DMS114 treated with DMSO at 0.1 percent for 48 hours (cell line): ENCODE measurements at regions not wholly inside any gene's neighbourhood (a gene's known extent, or its start where the extent isn't known, plus 50 kb on each side); places are given as distances from the start of the nearest gene placed in this dataset.

Experiments used
- DNase-seq: peaks from one replicate; lab custom pipeline; 2025; ENCODE audit not compliant: unreplicated experiment; lab: John Stamatoyannopoulos, UW

DNA sequence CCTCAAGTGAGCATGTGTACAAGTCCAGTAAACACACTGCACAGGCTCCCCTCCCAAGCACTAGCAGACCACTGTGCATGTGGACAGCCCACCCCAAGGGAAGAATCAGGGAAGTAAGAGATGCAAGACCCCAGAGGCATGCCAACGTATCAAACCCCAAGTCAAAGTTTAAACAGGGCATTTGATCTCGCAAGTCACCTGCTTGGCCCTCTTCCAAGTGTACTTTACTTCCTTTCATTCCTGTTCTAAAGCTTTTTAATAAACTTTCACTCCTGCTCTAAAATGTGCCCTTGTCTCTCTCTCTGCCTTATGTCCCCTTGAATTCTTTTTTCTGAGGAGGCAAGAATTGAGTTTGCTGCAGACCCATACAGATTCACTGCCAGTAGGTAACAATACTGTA is 201.2 kb upstream of the PARD3B start:
- no peak for DNase-seq

DNA sequence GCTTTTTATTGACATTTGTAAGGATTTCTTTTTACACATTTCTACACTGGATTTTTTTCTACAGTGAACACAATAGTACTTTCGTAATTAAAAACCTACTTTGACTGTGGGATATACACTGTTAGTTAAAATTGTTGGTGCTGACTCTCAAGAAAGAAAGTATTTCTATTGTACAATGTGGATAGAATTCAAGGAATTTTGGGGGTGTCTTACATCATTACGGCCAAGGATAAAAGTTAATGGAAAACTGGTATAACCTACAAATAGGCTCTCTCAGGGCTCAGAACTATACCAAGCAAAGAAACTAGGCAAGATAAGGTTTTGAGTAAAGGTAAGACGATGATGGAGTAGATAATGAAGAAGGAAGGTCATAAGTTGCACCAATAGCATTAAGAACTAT is 198.4 kb upstream of the PARD3B start:
- no peak for DNase-seq

DNA sequence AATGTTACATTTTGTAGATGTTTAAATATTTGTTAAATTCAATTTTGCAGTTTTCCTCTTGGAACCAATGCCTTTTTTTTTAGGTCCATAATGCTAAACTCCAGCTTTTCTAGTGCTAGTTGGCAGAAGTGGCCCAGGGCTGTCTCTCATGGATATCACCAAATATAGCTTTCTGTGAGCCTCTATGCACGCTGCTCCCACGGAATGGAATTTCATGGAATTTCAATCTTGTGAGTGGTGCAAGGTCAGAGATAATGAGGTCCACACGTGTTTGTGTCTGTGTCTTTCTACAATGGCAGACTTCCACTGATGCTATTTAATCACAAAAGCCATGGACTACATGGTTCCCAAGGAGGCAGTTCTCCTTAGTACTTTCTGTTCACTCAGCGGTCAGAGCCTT is 191.5 kb upstream of the PARD3B start:
- DNase-seq: no peak

DNA sequence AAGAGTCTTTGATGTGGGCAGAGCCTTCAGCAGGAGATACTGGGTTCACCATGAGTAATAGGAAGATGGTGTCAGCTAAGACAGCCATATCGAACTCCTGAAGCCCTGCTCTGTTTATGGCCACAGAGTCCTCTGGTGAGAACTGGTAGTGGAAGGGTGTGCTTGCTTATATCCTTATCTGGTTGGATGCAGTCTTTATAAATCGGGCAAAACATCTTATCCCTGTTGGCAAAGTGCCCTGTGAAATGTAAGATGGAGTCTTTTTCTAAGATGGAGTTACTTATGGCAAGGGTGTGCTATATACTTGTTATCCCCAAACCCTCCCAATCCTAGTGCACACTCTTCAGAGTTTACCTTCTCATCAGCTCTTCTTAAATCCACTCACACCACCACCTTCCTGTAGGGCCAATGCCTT is 190.8 kb upstream of the PARD3B start:
- DNase-seq: no peak

DNA sequence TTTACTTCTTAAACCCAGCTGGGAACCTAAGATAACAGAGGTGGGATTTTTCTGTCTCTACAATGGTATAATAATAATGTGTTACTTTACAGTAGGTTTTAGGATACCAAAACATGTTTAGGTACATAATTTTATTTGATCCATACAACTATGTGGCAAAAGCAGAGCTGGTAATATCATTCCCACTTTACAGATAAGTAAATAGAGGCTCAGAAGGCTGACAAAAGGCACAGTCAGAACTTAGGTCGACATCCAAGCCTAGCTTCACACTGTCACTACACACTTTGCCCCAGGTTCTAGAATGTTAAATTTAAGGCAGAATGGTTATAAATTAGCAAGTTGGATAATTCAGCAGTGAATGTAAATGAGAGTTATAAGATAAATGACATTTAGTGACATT is 189.6 kb upstream of the PARD3B start:
- no peak for DNase-seq

DNA sequence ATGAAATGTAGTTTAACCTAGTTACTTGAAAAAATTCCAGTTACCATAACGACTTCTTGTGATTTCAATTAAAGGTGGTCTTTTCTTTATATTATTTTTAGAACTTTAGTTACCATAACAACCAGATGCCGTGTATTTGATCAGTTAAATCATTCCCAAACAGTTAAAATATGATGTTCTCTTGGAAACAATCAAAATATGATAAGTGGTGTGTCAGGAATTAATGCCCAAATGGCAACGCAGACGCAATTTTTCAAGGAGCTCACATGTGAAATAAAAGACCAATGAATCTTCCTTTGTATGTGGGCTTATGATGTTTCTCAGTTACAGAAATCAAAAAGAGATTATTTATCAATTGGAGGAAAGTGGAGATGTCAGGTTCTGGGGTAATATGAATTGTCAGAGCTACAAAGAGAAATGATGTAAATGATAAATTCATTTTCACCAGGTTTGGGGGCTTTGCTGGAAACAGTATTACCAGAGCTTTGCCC is 189.1 kb upstream of the PARD3B start:
- no peak for DNase-seq

DNA sequence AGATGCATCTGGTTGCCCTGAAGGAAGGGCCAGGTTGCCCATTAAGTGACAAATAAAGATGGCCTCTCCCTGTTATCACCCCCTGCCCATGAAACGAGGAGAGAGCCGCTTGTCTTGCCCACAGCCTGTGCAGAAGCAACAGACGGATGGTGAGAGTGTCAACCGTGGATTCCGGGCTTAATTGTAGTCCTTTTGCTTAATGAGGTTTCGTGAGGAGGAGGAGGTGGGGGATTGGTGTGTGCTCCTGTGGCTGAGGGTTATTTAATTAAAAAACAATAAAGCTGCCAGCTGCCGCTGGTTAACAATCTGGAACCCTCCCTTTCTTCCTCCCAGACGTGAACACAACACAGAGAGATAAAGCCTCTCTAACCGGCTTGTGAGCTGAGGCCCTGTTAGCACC is 188.0 kb upstream of the PARD3B start:
- DNase-seq: no peak

DNA sequence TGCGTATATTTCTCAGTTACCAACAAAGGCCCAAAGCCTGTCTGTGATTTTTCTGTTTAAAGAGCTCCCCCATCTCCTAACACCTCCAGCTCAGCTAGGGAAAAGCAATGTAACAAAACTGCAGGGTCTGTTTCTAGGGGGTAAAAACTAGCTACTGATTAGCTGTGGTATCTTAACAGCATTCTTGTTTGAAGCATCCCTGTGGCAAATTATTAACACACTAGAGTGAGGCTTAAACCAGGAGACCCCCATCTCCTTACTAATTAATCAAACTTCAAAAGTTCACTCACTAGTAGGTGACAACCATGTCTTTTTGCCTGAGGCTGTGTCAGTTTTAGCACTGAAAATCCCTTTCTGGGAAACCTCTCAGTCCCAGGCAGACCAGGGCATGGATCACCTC is 186.2 kb upstream of the PARD3B start:
- no peak for DNase-seq

DNA sequence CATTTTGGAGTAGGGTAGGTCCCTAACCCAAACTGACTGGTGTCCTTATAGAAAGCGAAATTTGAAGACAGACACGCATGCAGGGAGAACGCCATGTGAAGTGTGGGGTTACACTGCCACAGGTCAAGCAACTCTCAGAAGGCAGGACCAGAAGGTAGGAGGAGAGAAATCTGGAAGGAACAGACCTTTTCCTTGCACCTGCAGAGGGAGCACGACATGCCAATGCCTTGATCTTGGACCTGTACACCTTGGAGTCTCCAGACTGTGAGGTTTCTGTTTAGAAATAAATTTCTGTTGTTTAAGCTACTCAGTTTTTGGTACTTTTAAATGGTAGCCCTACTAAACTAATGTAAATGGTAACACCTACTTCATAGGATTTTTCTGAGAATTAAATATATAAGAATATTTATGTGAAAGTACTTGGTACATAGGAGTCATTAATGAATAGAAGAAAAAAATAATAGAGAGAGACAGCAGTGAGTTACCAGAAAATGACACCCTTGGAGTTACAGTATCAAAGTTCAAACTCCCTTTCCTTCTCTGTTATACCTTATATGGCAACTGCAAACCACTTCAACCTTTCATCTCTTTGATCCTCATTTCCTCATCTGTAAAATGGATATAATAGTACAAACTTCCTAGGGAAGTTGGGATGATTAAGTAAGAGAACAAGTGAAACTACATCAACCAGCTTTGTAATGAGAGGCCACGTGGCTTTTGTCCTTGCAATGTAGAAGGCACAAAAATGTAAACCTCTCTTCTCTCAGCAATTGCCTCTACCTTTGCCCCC is 184.9 kb upstream of the PARD3B start:
- DNase-seq: no peak

DNA sequence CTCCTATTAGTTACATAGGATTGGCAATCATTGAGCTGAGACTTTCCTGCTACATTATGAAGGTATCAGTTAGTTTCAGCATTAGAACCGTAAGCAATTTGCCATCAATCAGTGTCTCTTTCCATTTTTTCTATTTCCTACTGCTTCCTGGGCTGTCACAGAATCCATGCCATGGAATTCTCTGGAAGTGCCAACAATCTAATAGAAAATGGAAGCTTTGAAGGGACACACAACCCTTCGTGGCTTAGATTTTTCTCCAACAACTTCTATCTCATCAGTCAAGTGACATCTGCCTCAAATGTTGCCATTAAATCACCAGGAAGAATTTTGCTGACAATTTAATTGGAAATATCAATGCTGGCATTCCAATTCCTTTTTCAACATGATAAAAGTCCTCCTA is 183.5 kb upstream of the PARD3B start:
- DNase-seq: no peak

DNA sequence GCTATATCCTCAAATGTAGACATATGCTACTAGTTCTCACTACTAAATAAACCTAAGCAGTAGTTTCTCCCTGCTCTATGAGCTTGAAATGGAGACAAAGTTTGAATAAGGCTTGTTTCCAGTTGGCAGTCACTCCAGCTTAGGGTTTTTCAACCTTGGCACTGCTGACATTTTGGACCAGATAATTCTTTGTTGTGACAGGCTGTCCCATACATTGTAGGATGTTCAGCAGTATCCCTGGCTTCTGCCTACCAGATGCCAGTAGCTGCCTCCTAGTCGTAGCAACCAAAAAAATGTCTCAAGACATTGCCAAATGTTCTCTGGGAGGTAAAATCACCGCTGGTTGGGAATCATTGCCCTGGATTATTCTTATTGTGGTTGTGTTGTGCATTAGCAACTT is 182.7 kb upstream of the PARD3B start:
- DNase-seq: no peak

DNA sequence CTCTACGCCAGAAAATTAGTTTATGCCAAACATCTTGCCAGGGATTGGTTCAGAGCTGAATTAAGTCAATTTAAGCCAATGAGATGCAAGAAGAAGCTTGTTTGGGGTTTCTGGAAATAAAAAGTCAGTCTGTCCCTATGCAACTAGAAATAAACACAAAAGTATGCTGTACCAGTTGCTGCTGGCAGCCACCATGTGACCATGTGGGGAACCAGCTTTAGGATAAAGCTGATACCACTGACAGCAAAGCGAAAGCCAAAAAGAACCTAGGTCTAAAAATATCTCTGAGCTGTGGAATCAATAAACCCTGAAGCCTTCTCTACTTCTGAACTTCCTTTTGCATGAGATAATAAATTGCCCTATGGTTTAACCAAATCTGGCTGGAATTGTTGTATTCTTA is 181.8 kb upstream of the PARD3B start:
- no peak for DNase-seq

DNA sequence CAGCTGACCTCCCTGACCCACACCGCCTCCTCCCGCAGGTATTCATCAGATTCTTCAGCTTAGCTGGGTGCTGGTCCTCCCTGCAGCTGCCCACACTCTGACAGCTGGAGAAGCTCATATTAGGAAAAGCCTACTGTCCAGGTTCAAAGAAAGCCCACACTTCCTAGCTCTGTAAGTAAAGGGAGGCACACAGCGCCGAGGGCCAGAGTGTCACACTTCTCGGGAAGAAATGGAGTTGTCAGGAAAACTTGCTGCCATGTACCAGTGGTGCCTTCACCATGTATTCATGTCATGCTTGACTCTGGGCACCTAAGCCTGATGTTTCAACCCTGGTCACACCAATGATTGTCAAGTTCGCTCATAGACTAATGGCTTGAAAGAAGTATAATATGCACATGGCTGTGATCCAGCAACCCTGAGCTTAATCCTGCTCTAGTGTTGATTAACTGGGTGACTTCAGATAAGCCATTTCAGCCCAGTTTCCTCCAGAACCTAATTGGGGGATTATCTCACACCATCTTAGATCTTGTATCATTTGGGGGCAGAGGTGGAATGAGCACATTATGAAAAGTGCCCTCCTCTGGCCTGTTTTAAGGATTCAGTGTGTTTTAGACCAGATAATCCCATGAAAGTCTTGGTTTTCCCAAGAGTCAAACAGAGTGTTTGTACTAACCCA is 180.3 kb upstream of the PARD3B start:
- no peak for DNase-seq

DNA sequence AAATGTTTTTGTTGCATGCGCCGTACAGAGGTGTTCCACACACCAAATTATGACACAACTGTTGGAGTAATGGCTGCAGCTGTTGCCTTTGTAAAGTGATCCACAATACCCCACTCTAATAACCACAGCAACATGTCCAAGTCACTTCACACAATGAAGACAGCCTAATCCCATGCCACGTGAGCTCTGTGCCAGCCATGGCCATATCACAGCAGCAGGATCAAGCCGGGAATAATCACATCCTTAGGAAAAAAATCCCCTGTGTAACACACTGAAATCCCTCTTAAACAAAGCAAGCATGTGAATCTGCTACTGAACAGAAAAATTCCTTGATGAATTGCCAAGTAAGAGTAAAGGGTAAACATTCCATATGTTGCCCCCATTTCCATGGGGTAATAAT is 179.5 kb upstream of the PARD3B start:
- DNase-seq: no peak

DNA sequence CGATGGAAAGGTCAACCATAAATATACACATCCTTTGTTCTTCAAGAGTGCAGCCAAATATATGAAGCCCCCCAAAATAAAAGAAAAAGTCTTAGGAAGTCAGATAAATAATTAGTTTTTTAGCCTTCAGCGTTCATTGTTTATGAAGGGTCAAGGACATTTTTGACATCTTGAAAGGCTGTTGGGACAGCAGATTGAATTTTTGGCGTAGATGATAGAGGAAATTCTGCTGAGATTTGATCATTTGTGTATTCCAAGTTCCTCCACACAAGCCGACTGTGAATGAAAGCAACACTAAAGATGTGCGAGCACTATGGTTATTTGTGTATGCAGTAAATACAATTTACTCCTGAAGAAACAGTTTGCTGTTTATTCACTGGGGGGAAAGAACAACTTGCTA is 177.8 kb upstream of the PARD3B start:
- no peak for DNase-seq

DNA sequence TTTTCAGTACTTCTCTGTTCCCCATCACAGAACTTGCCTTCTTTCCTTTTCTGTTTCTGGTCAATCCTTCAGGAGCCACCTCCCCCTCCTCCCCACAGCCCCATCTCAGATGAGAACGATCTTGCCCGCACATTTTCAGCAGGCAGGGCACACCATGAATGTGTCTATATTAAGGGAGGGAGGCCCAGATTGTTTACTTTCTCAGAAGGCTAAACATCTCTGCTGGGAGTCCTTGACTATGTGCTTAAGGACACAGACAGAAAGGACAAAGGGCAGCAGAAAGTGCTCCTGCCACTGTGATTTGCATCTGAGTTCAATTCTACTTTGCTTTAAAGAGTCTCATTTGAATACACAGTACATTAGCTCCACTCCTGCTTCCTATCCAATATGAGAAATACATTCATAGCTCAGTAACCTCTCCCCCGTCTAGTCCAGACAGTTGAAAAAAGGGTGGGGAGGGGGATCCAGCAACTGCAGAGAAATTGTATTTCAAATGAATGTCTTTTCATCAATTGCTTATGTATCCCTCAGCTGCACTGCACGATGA is 175.0 kb upstream of the PARD3B start:
- no peak for DNase-seq

DNA sequence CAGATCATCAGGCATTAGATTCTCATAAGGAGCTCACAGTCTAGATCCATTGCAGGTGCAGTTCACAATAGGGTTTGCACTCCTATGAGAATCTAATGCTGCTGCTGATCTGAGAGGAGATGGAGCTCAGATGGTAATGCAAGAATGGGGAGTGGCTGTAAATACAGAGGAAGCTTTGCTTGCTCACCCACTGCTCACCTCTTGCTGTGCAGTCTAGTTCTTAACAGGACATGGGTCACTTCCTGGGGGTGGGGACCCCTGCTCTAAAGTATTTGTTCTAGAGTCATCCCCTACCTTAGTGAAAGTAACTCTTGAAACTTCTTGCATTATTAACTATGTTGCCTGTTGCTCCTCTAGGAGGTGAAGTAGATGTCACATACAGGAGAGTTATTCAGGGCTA is 171.3 kb upstream of the PARD3B start:
- no peak for DNase-seq

DNA sequence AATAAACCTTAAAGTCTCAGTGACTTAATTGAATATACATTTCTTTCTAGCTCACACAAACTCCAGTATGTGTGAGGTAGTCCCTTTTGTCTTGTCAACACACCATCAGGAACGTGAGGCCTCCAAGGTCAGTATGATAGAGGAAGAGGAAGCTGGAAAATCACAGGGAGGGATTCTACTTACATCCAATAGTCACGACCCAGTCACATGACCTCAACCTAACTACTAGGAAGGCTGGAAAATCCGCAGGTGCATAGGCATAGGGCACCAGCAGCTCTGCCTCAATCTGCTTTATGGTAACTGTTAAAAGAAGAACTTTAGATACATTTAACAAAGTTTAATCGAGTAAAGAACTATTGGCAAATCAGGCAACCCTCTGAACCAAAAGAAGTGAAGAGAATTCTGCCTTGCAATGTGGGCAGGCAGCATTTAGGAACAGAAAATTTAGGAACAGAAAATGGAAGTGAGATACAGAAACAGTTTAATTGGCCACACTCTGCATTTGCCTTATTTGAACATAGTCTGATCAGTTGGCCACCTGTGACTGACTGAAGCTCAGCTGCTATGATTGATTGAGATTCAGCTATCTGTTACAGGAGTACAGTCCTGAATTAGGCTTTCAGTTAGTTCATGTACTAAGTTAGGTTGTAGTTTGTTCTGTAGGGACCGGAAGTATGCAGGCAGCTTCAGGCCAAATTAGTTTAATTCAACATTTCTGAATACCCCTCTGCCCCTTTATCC is 165.0 kb upstream of the PARD3B start:
- DNase-seq: no peak

DNA sequence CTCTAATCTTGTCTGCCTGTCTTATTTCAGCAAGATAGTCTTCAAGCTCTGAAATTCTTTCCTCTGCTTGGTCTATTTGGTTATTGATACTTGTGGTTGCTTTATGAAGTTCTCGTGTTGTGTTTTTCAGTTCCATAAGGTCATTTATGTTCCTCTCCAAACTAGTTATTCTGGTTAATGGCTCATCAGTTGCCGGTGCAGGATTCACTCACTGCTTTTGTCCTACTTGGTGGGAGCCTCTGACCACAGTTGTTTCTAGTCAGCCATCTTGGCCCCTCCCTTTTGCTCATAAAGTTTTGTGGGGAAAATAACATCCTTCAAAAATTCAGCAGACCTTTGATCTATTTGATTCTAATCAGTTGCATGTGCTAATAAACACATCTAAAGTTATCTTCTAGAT is 158.6 kb upstream of the PARD3B start:
- no peak for DNase-seq

DNA sequence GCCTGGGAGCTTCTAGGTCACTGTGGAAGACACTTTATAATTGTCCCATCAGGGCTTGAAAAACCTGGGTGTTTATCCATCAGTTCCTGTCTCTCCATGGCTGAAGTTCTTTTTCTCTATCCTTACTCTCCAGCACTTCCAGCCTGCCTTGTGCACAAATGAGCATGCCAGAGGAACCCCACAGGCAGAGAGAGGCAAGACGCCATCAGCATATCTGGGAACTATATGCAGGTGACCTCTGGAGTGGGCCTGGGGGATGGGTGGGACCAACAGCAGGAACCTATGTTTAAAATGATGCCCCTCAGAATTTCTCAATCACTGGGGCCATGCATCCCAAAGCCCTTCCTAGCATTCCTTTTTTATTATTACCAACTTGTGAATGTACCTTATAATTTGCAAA is 156.2 kb upstream of the PARD3B start:
- DNase-seq: no peak

DNA sequence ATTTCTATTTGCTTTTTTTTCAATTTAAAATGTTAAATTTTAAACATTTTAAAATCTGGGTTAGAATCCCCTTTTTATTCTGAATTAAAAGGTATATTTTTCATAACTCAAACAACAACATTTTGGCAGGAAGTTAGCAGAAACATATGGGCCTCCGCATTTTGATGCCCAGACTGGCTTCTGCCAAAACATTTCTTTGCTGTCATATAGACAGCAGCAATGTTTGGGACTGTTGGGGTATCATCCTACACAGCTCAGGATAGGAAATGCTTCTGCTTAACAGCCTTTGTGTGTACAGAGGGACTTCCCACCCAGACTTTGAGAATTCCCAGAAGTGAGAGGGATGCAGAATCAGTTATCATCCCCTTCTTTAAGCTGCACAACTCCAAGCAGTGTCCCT is 155.4 kb upstream of the PARD3B start:
- no peak for DNase-seq

DNA sequence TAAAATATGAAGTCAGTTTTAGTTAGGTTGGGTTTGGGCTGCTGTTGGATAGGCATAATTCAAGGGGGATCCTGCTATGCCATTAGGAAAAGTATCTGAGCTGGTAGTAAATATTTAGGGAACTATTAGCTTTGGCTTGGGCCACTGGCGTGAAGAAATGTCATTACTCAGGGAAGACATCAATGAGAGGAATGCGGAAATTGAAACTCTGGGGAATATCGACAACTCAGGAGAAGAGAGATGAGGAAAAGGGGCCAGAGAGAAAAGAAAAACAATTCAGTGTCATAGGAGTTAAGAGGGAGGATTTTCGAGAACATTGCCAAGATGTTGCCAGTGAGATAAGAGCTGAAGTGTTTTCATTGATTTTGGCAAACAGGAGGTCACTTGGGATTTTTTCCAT is 149.7 kb upstream of the PARD3B start:
- DNase-seq: no peak
